ENCODE measurements at regions not wholly inside any gene's neighbourhood (a gene's known extent, or its start where the extent isn't known, plus 50 kb on each side); places are given as distances from the start of the nearest gene placed in this dataset.
"Not testable (repeated sequence)": the region's sequence is repeated elsewhere in the genome, so short reads cannot be mapped to it uniquely, and the experiment has no call there.

DNA sequence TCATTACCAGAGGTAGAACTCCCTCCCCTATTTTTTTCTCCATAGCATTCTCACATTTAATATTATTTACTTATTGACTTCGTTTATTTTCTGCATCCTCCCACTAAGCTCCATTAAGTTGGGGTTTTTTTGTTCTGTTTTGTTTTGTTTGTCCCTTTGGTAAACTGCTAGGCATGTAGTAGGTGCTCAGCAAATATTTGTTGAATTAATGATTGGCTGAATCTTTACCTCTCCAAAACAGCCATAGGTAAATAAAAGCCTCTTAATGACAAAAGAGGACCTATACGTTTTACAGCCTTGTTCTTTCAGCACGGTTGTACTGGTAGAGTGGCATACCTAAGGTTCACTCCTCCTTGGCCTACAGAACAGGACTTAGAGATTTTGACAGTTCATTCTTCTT is 52.0 kb downstream of the PRORP start:
- Mint-ChIP-seq H3K9me3 (peaks cover 4% of the 10 kb centered on the region), H3K4me3 (no peak overlapping the region), H3K27ac (ENCODE audit: unreplicated experiment) (no peak overlapping the region), H3K36me3 (ENCODE audit: low read depth) (peaks cover 23% of the 10 kb centered on the region), H3K4me1 (peaks cover 4% of the 10 kb centered on the region), H3K27me3 (ENCODE audit: low read depth) (no peaks in the 10 kb centered on the region)
- TF ChIP-seq CTCF (conservative IDR thresholded peaks at IDR 0.05) = no peak
- DNase-seq (ENCODE audit: low read depth, low spot score) = no peak

GRCh38 chr14:35180179-35180578 is 57.8 kb downstream of the PRORP start:
- Mint-ChIP-seq H3K4me1 (no peaks in the 10 kb centered on the region), H3K27ac (ENCODE audit: unreplicated experiment) (no peak overlapping the region), H3K27me3 (ENCODE audit: low read depth) (no peaks in the 10 kb centered on the region), H3K36me3 (ENCODE audit: low read depth) (peaks cover 12% of the 10 kb centered on the region), H3K4me3 (no peak overlapping the region), H3K9me3 (peaks cover 3% of the 10 kb centered on the region)
- DNase-seq (ENCODE audit: low read depth, low spot score) = no peak
- TF ChIP-seq CTCF (conservative IDR thresholded peaks at IDR 0.05) = no peak

- not testable (repeated sequence) for H3K27ac Mint-ChIP-seq (ENCODE audit: unreplicated experiment); H3K9me3 Mint-ChIP-seq; H3K4me1 Mint-ChIP-seq; H3K27me3 Mint-ChIP-seq (ENCODE audit: low read depth); H3K36me3 Mint-ChIP-seq (ENCODE audit: low read depth); DNase-seq (ENCODE audit: low read depth, low spot score); H3K4me3 Mint-ChIP-seq
Observed at GRCh38 chr14:35184891-35185290, 62.5 kb downstream of the PRORP start.

DNA sequence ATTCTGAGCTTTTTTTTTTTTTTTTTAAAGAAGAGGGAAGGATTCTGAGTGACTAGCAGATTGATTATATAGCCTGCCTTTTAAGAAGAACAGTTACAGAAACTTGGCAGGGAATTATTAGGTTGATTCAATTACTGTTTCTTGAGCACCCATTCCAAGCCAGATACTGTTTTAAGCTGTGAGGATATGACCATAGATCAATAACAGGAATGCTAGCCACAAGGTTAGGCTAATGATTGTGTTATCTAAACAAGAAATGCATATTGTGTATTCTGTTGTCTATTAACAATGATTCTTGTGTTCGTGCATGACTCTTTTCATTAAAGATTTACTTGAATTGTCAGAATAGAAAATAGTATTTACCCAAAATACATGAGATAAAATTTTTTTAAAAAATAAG is 67.1 kb downstream of the PRORP start:
- Mint-ChIP-seq H3K27ac (ENCODE audit: unreplicated experiment) (no peak overlapping the region), H3K27me3 (ENCODE audit: low read depth) (no peaks in the 10 kb centered on the region), H3K36me3 (ENCODE audit: low read depth) (peaks cover 6% of the 10 kb centered on the region), H3K4me3 (no peak overlapping the region), H3K9me3 (no peaks in the 10 kb centered on the region), H3K4me1 (peaks cover 8% of the 10 kb centered on the region)
- DNase-seq (ENCODE audit: low read depth, low spot score) = no peak
- TF ChIP-seq CTCF (conservative IDR thresholded peaks at IDR 0.05) = no peak

- peaks cover 6% of the 10 kb centered on the region for H3K36me3 Mint-ChIP-seq (ENCODE audit: low read depth)
- no peak for TF ChIP-seq CTCF (conservative IDR thresholded peaks at IDR 0.05)
Observed at GRCh38 chr14:35193161-35193560, 70.8 kb downstream of the PRORP start.

GRCh38 chr14:35194183-35194582 is 71.8 kb downstream of the PRORP start:
- H3K4me1 Mint-ChIP-seq; H3K27me3 Mint-ChIP-seq (ENCODE audit: low read depth); DNase-seq (ENCODE audit: low read depth, low spot score); H3K27ac Mint-ChIP-seq (ENCODE audit: unreplicated experiment); H3K9me3 Mint-ChIP-seq; H3K4me3 Mint-ChIP-seq; H3K36me3 Mint-ChIP-seq (ENCODE audit: low read depth): not testable (repeated sequence)

More at GRCh38 chr14:35193161-35193560, 70.8 kb downstream of the PRORP start:
- Mint-ChIP-seq H3K4me3 (no peak overlapping the region), H3K4me1 (peaks cover 8% of the 10 kb centered on the region), H3K27me3 (ENCODE audit: low read depth) (no peaks in the 10 kb centered on the region), H3K27ac (ENCODE audit: unreplicated experiment) (no peak overlapping the region), H3K9me3 (no peaks in the 10 kb centered on the region)
- DNase-seq (ENCODE audit: low read depth, low spot score) = no peak

GRCh38 chr14:35196571-35196970 is 74.2 kb downstream of the PRORP start:
- no peak overlapping the region for H3K4me3 Mint-ChIP-seq
- TF ChIP-seq CTCF (conservative IDR thresholded peaks at IDR 0.05) = no peak
- peaks cover 4% of the 10 kb centered on the region for H3K36me3 Mint-ChIP-seq (ENCODE audit: low read depth)
- peaks cover 8% of the 10 kb centered on the region for H3K4me1 Mint-ChIP-seq
- no peaks in the 10 kb centered on the region for H3K9me3 Mint-ChIP-seq
- no peak for DNase-seq (ENCODE audit: low read depth, low spot score)
- no peaks in the 10 kb centered on the region for H3K27me3 Mint-ChIP-seq (ENCODE audit: low read depth)
- no peak overlapping the region for H3K27ac Mint-ChIP-seq (ENCODE audit: unreplicated experiment)
